HepG2 (cell line): ENCODE measurements at regions not wholly inside any gene's neighbourhood (a gene's known extent, or its start where the extent isn't known, plus 50 kb on each side); places are given as distances from the start of the nearest gene placed in this dataset.

Experiments used
- ATAC-seq: fragments of 200-7000 bp; cut with Tn5 transposase; 3 replicates; pipeline ENCODE4 v1.9.1; 2020; ENCODE audit warnings: mild to moderate bottlenecking, moderate library complexity
- BruUV-seq: library from RNA; stranded (reverse); fragments of 400-500 nt; replicated peaks from 2 replicates; lab custom pipeline; 2021; lab: Mats Ljungman, UMichigan
- CTCF ChIA-PET: fragments of 300-600 bp; formaldehyde crosslinking; extraction: SDS; loops from one replicate; lab custom pipeline; 2021; ENCODE audit warnings: low total read pairs, inconsistent platforms, low intra/inter-chr PET ratio; lab: Yijun Ruan, JAX
- POLR2A ChIA-PET: fragments of 350-600 bp; sonication (Branson Sonifier 250); formaldehyde crosslinking; loops from one replicate; lab custom pipeline; 2020; ENCODE audit warnings: antibody characterized with exemption, inconsistent platforms; lab: Yijun Ruan, JAX
- DNase-seq: peaks from one replicate; pipeline ENCODE4 v3.0.0-alpha.2; 2015; ENCODE audit warnings: low spot score
- FAIRE-seq: peaks from 3 replicates; lab custom pipeline; 2011; peaks lifted over from hg19 to GRCh38; lab: Jason Lieb, UNC
- H2AFZ ChIP-seq: one replicate; pipeline ENCODE4 v1.6.1; 2011; ENCODE audit warnings: low read length, inconsistent platforms
- H3K27ac ChIP-seq: fragments of 300-600 bp; 3 replicates; pipeline ENCODE4 v1.8.0; 2011; ENCODE audit warnings: mixed run types, mild to moderate bottlenecking, mixed read lengths, low read length, inconsistent platforms; ENCODE audit not compliant: insufficient read depth; ENCODE audit errors: extremely low read length
- H3K27me3 ChIP-seq, 2 experiments: fragments of 200-600 bp in 1 of 2; 2 replicates in 1 of 2; 3 replicates in 1 of 2; pipeline versions ENCODE4 v1.6.0 to v1.8.0; 2011; ENCODE audit warnings: low read length in 2 of 2, mild to moderate bottlenecking in 2 of 2, moderate library complexity in 2 of 2, inconsistent platforms in 1 of 2; ENCODE audit not compliant: insufficient read depth in 2 of 2, control insufficient read depth in 1 of 2
- H3K36me3 ChIP-seq, 2 experiments: fragments of 200-600 bp in 1 of 2; replicated peaks in 1 of 2; 2 replicates in 1 of 2; 3 replicates in 1 of 2; pipeline versions ENCODE4 v1.5.1 to v1.8.0; 2011; ENCODE audit warnings: low read length in 2 of 2, inconsistent platforms in 1 of 2; ENCODE audit not compliant: insufficient read depth in 2 of 2, control insufficient read depth in 1 of 2
- H3K4me1 ChIP-seq: 2 replicates; pipeline ENCODE4 v1.5.1; 2012; ENCODE audit warnings: low read length, inconsistent platforms; ENCODE audit not compliant: insufficient read depth
- H3K4me2 ChIP-seq: 2 replicates; pipeline ENCODE4 v1.6.0; 2011; ENCODE audit warnings: low read depth, low read length, inconsistent platforms
- H3K4me3 ChIP-seq, 3 experiments: fragments of 200-600 bp in 1 of 3; sonication (generic), shearing (Covaris generic) in 1 of 3; replicated peaks in 1 of 3; 2 replicates each; pipeline ENCODE4 v1.5.1; 2011 to 2016; ENCODE audit warnings: low read length in 3 of 3, inconsistent platforms in 2 of 3, low read depth in 2 of 3, mild to moderate bottlenecking in 2 of 3, control low read depth in 1 of 3, mixed read lengths in 1 of 3; ENCODE audit not compliant: insufficient read depth in 1 of 3
- H3K79me2 ChIP-seq: one replicate; pipeline ENCODE4 v1.6.1; 2011; ENCODE audit warnings: low read length, inconsistent platforms; ENCODE audit not compliant: insufficient read depth
- H3K9ac ChIP-seq: 2 replicates; pipeline ENCODE4 v1.6.0; 2011; ENCODE audit warnings: mild to moderate bottlenecking, low read depth, low read length, inconsistent platforms; ENCODE audit not compliant: insufficient read depth
- H3K9me3 ChIP-seq: 2 replicates; pipeline ENCODE4 v1.5.1; 2012; ENCODE audit warnings: mild to moderate bottlenecking, low read length
- H4K20me1 ChIP-seq: 2 replicates; pipeline ENCODE4 v1.6.0; 2011; ENCODE audit warnings: inconsistent platforms, mild to moderate bottlenecking, low read length, moderate library complexity; ENCODE audit not compliant: insufficient read depth
- BORCS8-MEF2B ChIP-seq: sonication (generic); formaldehyde crosslinking; IDR thresholded peaks from 2 replicates; pipeline ENCODE4 v1.8.0; 2022; ENCODE audit warnings: mild to moderate bottlenecking, missing genetic modification reagents
- FIP1L1 ChIP-seq: fragments of 200-400 bp; formaldehyde crosslinking; IDR thresholded peaks from 2 replicates; pipeline ENCODE4 v1.6.1; 2018; ENCODE audit warnings: low read depth, mild to moderate bottlenecking, low read length, moderate library complexity, borderline replicate concordance; ENCODE audit not compliant: insufficient read depth
- GLI4 ChIP-seq: sonication (generic); formaldehyde crosslinking; IDR thresholded peaks from 2 replicates; pipeline ENCODE4 v1.5.1; 2020; ENCODE audit warnings: missing genetic modification reagents, mild to moderate bottlenecking, moderate library complexity, borderline replicate concordance
- MAFF ChIP-seq: IDR thresholded peaks from 2 replicates; pipeline ENCODE4 v1.6.1; 2011; ENCODE audit warnings: low read depth, low read length, improper control_type of control experiment
- MAFK ChIP-seq, 2 experiments: IDR thresholded peaks in 1 of 2; conservative IDR thresholded peaks in 1 of 2; 2 replicates each; pipeline ENCODE4 v1.6.1; 2011; ENCODE audit warnings: improper control_type of control experiment in 2 of 2, low read length in 2 of 2
- POLR2A ChIP-seq, 2 experiments: IDR thresholded peaks; 2 replicates each; pipeline ENCODE4 v1.6.1; 2011; ENCODE audit warnings: low read depth in 2 of 2, low read length in 2 of 2, mild to moderate bottlenecking in 1 of 2, moderate library complexity in 1 of 2; ENCODE audit not compliant: insufficient read depth in 1 of 2
- SUZ12 ChIP-seq: fragments of 150-350 bp; IDR thresholded peaks from 2 replicates; pipeline ENCODE4 v1.6.1; 2014; ENCODE audit warnings: low read depth, low read length
- TAF1 ChIP-seq: sonication (generic); formaldehyde crosslinking; IDR thresholded peaks from 2 replicates; pipeline ENCODE4 v1.4.0; 2020; ENCODE audit warnings: missing genetic modification reagents
- WIZ ChIP-seq: sonication (generic); formaldehyde crosslinking; IDR thresholded peaks from 2 replicates; pipeline ENCODE4 v1.5.1; 2020; ENCODE audit warnings: mild to moderate bottlenecking, missing genetic modification reagents
- WGBS: methylation state at CpG from one replicate; pipeline ENCODE4 v1.1.6; 2017; ENCODE audit warnings: low lambda C conversion rate; 5-methylcytosine and 5-hydroxymethylcytosine counted together
- in situ Hi-C: cut with HindIII; loops from 2 replicates; pipeline ENCODE4 v1.10.0; 2017; ENCODE audit warnings: low pct_unique_long_range_greater_than_20kb; ENCODE audit not compliant: extremely low pct_ligation_motif_present
- intact Hi-C: fragments of 100-400 bp; cut with micrococcal nuclease; formaldehyde crosslinking; loops from one replicate; pipeline ENCODE4 v1.10.0; 2022; ENCODE audit not compliant: unreplicated experiment
- TF ChIP-seq, protein P1 (sequence below): sonication (generic); formaldehyde crosslinking; IDR thresholded peaks from 2 replicates; pipeline ENCODE4 v1.8.0; 2022; ENCODE audit warnings: missing genetic modification reagents, low read depth, mild to moderate bottlenecking, borderline replicate concordance

- WGBS, result 45% methylated on average over 1 of the region's 1 CpG
- Histone ChIP-seq H2AFZ (no peak overlapping the region), H3K27ac (no peak overlapping the region), H4K20me1 (no peaks in the 10 kb centered on the region), H3K4me2 (no peak overlapping the region), H3K36me3 (no peaks in the 10 kb centered on the region), H3K79me2 (no peaks in the 10 kb centered on the region), H3K9me3 (no peaks in the 10 kb centered on the region), H3K4me3 (no peak overlapping the region), H3K27me3 (no peaks in the 10 kb centered on the region), H3K4me1 (no peaks in the 10 kb centered on the region), H3K9ac (no peak overlapping the region)
- in situ Hi-C loops (no loop called here), intact Hi-C loops (no loop called here)
- no peak for FAIRE-seq
- CTCF ChIA-PET, result no interaction called here
- no TSS peak for BruUV-seq
- no peak for TF ChIP-seq SUZ12
- peak; percentile 52 to 73 for TF ChIP-seq MAFK (conservative IDR thresholded peaks at IDR 0.05 in 1 of 2, IDR thresholded peaks at IDR 0.05 in 1 of 2; ENCODE audit: low read length in 2 of 2)
- no peak for TF ChIP-seq BORCS8-MEF2B
- TF ChIP-seq WIZ (CRISPR knock-in tag), result no peak
- no peak for TF ChIP-seq TAF1 (CRISPR knock-in tag)
- TF ChIP-seq, protein P1, sequence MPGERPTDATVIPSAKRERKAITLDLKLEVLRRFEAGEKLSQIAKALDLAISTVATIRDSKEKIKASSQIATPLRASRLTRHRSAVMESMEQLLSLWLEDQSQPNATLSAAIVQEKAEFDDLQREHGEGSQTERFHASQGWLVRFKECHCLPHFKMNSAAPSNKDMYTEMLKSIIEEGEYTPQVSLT, result no peak
- TF ChIP-seq GLI4 (CRISPR knock-in tag), result no peak
- peak; percentile 49; the same call in 1 of the 2 replicates for TF ChIP-seq MAFF
- no peak for TF ChIP-seq FIP1L1
- no peak for DNase-seq
- ATAC-seq, result no peak
- POLR2A ChIA-PET, result no interaction called here
Measured at GRCh38 chr1:195064358-195064757, 1543.9 kb downstream of the KCNT2 start.

DNA sequence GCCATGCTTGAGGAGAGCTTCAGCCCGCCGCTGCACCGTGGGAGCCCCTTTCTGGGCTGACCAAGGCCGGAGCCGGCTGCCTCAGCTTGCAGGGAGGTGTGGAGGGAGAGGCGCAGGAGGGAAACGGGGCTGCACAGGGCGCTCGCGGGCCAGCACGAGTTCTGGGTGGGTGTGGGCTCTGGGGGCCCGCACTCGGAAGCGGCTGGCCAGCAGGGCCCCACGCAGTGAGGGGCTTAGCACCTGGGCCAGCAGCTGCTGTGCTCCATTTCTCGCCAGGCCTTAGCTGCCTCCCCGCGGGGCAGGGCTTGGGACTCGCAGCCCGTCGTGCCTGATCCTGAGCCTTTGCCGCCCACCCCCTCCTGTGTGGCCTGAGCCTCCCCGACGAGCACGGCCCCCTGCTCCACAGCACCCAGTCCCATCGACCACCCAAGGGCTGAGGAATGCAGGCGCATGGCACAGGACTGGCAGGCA, 1554.0 kb downstream of the KCNT2 start:
- FAIRE-seq, result no peak
- DNase-seq, result no peak
- H3K27ac ChIP-seq, result no peak overlapping the region
- ATAC-seq, result no peak
- no peak overlapping the region for H2AFZ ChIP-seq
- no peak overlapping the region for H3K4me2 ChIP-seq
- 31% methylated on average over 7 of the region's 27 CpGs for WGBS
- H3K4me1 ChIP-seq, result no peaks in the 10 kb centered on the region
- ChIA-PET POLR2A (no interaction called here), CTCF (no interaction called here)
- no peaks in the 10 kb centered on the region for H3K27me3 ChIP-seq
- no peaks in the 10 kb centered on the region for H3K36me3 ChIP-seq
- H3K9ac ChIP-seq, result no peak overlapping the region
- no peaks in the 10 kb centered on the region for H4K20me1 ChIP-seq
- intact Hi-C loops, result no loop called here
- H3K9me3 ChIP-seq, result no peaks in the 10 kb centered on the region
- BruUV-seq, result no TSS peak
- no peak overlapping the region for H3K4me3 ChIP-seq
- no peaks in the 10 kb centered on the region for H3K79me2 ChIP-seq
- TF ChIP-seq POLR2A (IDR thresholded peaks at IDR 0.05; ENCODE audit: insufficient read depth in 1 of 2, low read depth in 2 of 2, low read length in 2 of 2), result no peak
- in situ Hi-C loops, result no loop called here
